Osteoblast (primary cell): ENCODE measurements at regions not wholly inside any gene's neighbourhood (a gene's known extent, or its start where the extent isn't known, plus 50 kb on each side); places are given as distances from the start of the nearest gene placed in this dataset.

ENCODE experiments used
- DNase-seq: peaks from one replicate; pipeline ENCODE4 v3.0.0; 2011; ENCODE audit warnings: low spot score, mixed read lengths; ENCODE audit not compliant: insufficient read length; ENCODE audit errors: missing footprints
- H2AFZ ChIP-seq: 2 replicates; pipeline ENCODE4 v1.6.0; 2011; ENCODE audit warnings: mild to moderate bottlenecking, low read length
- H3K27ac ChIP-seq: 2 replicates; pipeline ENCODE4 v1.5.1; 2011; ENCODE audit warnings: mild to moderate bottlenecking, low read depth, low read length, moderate library complexity
- H3K27me3 ChIP-seq: 2 replicates; pipeline ENCODE4 v1.6.0; 2012; ENCODE audit warnings: mild to moderate bottlenecking, control low read depth, inconsistent platforms, low read length, moderate library complexity; ENCODE audit not compliant: insufficient read depth
- H3K36me3 ChIP-seq: 2 replicates; pipeline ENCODE4 v1.5.1; 2011; ENCODE audit warnings: mild to moderate bottlenecking, low read length, control low read depth, moderate library complexity; ENCODE audit not compliant: insufficient read depth
- H3K4me1 ChIP-seq: 2 replicates; pipeline ENCODE4 v1.5.1; 2011; ENCODE audit warnings: mild to moderate bottlenecking, low read length, control low read depth, moderate library complexity; ENCODE audit not compliant: insufficient read depth
- H3K4me2 ChIP-seq: 2 replicates; pipeline ENCODE4 v1.6.0; 2011; ENCODE audit warnings: mild to moderate bottlenecking, low read length; ENCODE audit not compliant: insufficient read depth
- H3K4me3 ChIP-seq: fragments of 200-600 bp; sonication (generic); 3 replicates; pipeline ENCODE4 v1.5.1; 2012; ENCODE audit warnings: mild to moderate bottlenecking, low read length, inconsistent platforms; ENCODE audit not compliant: insufficient read depth
- H3K79me2 ChIP-seq: 2 replicates; pipeline ENCODE4 v1.6.0; 2012; ENCODE audit warnings: mild to moderate bottlenecking, low read length, control low read depth, inconsistent platforms; ENCODE audit not compliant: insufficient read depth
- H3K9me3 ChIP-seq: 2 replicates; pipeline ENCODE4 v1.5.1; 2011; ENCODE audit warnings: low read depth, low read length, control low read depth
- H4K20me1 ChIP-seq: 2 replicates; pipeline ENCODE4 v1.6.0; 2012; ENCODE audit warnings: mild to moderate bottlenecking, low read length, control low read depth; ENCODE audit not compliant: insufficient read depth
- CTCF ChIP-seq: IDR thresholded peaks from 2 replicates; pipeline ENCODE4 v1.5.1; 2011; ENCODE audit warnings: mild to moderate bottlenecking, low read depth, low read length, moderate library complexity; ENCODE audit errors: extremely low read depth

GRCh38 chr18:43514747-43515146 is 237.5 kb upstream of the SYT4 start:
- Histone ChIP-seq H3K27me3 (no peaks in the 10 kb centered on the region), H3K4me3 (no peak overlapping the region), H3K4me2 (no peak overlapping the region), H3K4me1 (no peaks in the 10 kb centered on the region), H3K79me2 (no peaks in the 10 kb centered on the region), H3K9me3 (peaks cover 2% of the 10 kb centered on the region), H4K20me1 (no peaks in the 10 kb centered on the region), H2AFZ (no peak overlapping the region), H3K27ac (no peak overlapping the region), H3K36me3 (no peaks in the 10 kb centered on the region)
- TF ChIP-seq CTCF, result no peak
- no peak for DNase-seq

GRCh38 chr18:43515481-43515880 is 238.2 kb upstream of the SYT4 start:
- DNase-seq, result no peak
- no peaks in the 10 kb centered on the region for H3K79me2 ChIP-seq
- H3K27ac ChIP-seq, result no peak overlapping the region
- H2AFZ ChIP-seq, result no peak overlapping the region
- no peaks in the 10 kb centered on the region for H3K4me1 ChIP-seq
- H4K20me1 ChIP-seq, result no peaks in the 10 kb centered on the region
- H3K4me2 ChIP-seq, result no peak overlapping the region
- H3K4me3 ChIP-seq, result no peak overlapping the region
- H3K9me3 ChIP-seq, result peaks cover 2% of the 10 kb centered on the region
- H3K27me3 ChIP-seq, result no peaks in the 10 kb centered on the region
- TF ChIP-seq CTCF, result no peak
- H3K36me3 ChIP-seq, result no peaks in the 10 kb centered on the region

GRCh38 chr18:43524260-43524659 is 247.0 kb upstream of the SYT4 start:
- Histone ChIP-seq H3K79me2 (no peaks in the 10 kb centered on the region), H3K4me1 (peaks cover 8% of the 10 kb centered on the region), H3K4me2 (no peak overlapping the region), H2AFZ (no peak overlapping the region), H3K27ac (no peak overlapping the region), H3K36me3 (no peaks in the 10 kb centered on the region), H3K4me3 (no peak overlapping the region), H4K20me1 (no peaks in the 10 kb centered on the region), H3K9me3 (no peaks in the 10 kb centered on the region), H3K27me3 (no peaks in the 10 kb centered on the region)
- DNase-seq, result no peak
- no peak for TF ChIP-seq CTCF

- TF ChIP-seq CTCF, result no peak
Observed at GRCh38 chr18:43525169-43525568, 247.9 kb upstream of the SYT4 start.

More at GRCh38 chr18:43525169-43525568, 247.9 kb upstream of the SYT4 start:
- H3K79me2 ChIP-seq, result no peaks in the 10 kb centered on the region
- no peak for DNase-seq
- H3K4me1 ChIP-seq, result peaks cover 8% of the 10 kb centered on the region
- no peak overlapping the region for H2AFZ ChIP-seq
- H3K4me2 ChIP-seq, result no peak overlapping the region
- H3K27me3 ChIP-seq, result no peaks in the 10 kb centered on the region
- no peak overlapping the region for H3K4me3 ChIP-seq
- no peak overlapping the region for H3K27ac ChIP-seq
- no peaks in the 10 kb centered on the region for H3K36me3 ChIP-seq
- H4K20me1 ChIP-seq, result no peaks in the 10 kb centered on the region
- no peaks in the 10 kb centered on the region for H3K9me3 ChIP-seq
